WTC11 (cell line): ENCODE measurements at regions not wholly inside any gene's neighbourhood (a gene's known extent, or its start where the extent isn't known, plus 50 kb on each side); places are given as distances from the start of the nearest gene placed in this dataset.

Experiments
- ATAC-seq: fragments of 200-7000 bp; cut with Tn5 transposase; 2 replicates; pipeline ENCODE4 v1.10.0; 2021; ENCODE audit warnings: mild to moderate bottlenecking, moderate library complexity
- CTCF ChIA-PET: fragments of 300-600 bp; sonication (Branson Sonifier 250); formaldehyde crosslinking; loops from one replicate; lab custom pipeline; 2021; ENCODE audit warnings: antibody characterized with exemption; lab: Charles Lee
- POLR2A ChIA-PET: fragments of 350-600 bp; sonication (Branson Sonifier 250); formaldehyde crosslinking; loops from one replicate; lab custom pipeline; 2021; ENCODE audit warnings: antibody characterized with exemption; lab: Charles Lee
- DNase-seq: peaks from one replicate; pipeline ENCODE4 v3.0.0; 2021; ENCODE audit warnings: low spot score
- H3K27ac Mint-ChIP-seq: 2 replicates; pipeline ENCODE4 v1.8.0; 2021; ENCODE audit warnings: mixed read lengths
- H3K27me3 Mint-ChIP-seq: 2 replicates; pipeline ENCODE4 v1.8.0; 2021; ENCODE audit warnings: low read depth, mild to moderate bottlenecking, moderate library complexity, mixed read lengths
- H3K36me3 Mint-ChIP-seq: 2 replicates; pipeline ENCODE4 v1.8.0; 2021; ENCODE audit warnings: mixed read lengths
- H3K4me1 Mint-ChIP-seq: 2 replicates; pipeline ENCODE4 v1.8.0; 2022; ENCODE audit warnings: mixed read lengths
- H3K4me3 Mint-ChIP-seq: 2 replicates; pipeline ENCODE4 v1.8.0; 2021; ENCODE audit warnings: mild to moderate bottlenecking, moderate library complexity, mixed read lengths
- H3K9me3 Mint-ChIP-seq: 2 replicates; pipeline ENCODE4 v1.8.0; 2021; ENCODE audit warnings: mixed read lengths
- ATF1 ChIP-seq: sonication (generic); formaldehyde crosslinking; IDR thresholded peaks from 2 replicates; pipeline ENCODE4 v1.8.1; 2023; ENCODE audit warnings: mild to moderate bottlenecking, moderate library complexity, missing genetic modification reagents
- ATF3 ChIP-seq: sonication (generic); formaldehyde crosslinking; conservative IDR thresholded peaks from 2 replicates; pipeline ENCODE4 v1.8.1; 2022; ENCODE audit warnings: mild to moderate bottlenecking, missing genetic modification reagents
- ATF6 ChIP-seq: sonication (generic); formaldehyde crosslinking; IDR thresholded peaks from 2 replicates; pipeline ENCODE4 v1.8.1; 2023; ENCODE audit warnings: mild to moderate bottlenecking, missing genetic modification reagents
- E2F1 ChIP-seq: sonication (generic); formaldehyde crosslinking; IDR thresholded peaks from 2 replicates; pipeline ENCODE4 v1.8.0; 2022; ENCODE audit warnings: mild to moderate bottlenecking, missing genetic modification reagents
- FOXP1 ChIP-seq: sonication (generic); formaldehyde crosslinking; IDR thresholded peaks from 2 replicates; pipeline ENCODE4 v1.8.0; 2022; ENCODE audit warnings: missing genetic modification reagents, mild to moderate bottlenecking, moderate library complexity, borderline replicate concordance
- GRHL2 ChIP-seq: fragments of 250-450 bp; sonication (Bioruptor Pico); IDR thresholded peaks from 2 replicates; pipeline ENCODE4 v1.8.0; 2022; ENCODE audit warnings: mild to moderate bottlenecking, moderate library complexity; ENCODE audit not compliant: insufficient replicate concordance, severe bottlenecking
- HMGXB4 ChIP-seq: sonication (generic); formaldehyde crosslinking; IDR thresholded peaks from 2 replicates; pipeline ENCODE4 v1.8.1; 2023; ENCODE audit warnings: mild to moderate bottlenecking, moderate library complexity, missing genetic modification reagents
- KAT7 ChIP-seq: sonication (generic); formaldehyde crosslinking; IDR thresholded peaks from 2 replicates; pipeline ENCODE4 v1.8.1; 2023; ENCODE audit warnings: missing genetic modification reagents, mild to moderate bottlenecking, borderline replicate concordance
- NFYB ChIP-seq: sonication (generic); formaldehyde crosslinking; conservative IDR thresholded peaks from 2 replicates; pipeline ENCODE4 v1.8.0; 2022; ENCODE audit warnings: low read depth, missing genetic modification reagents
- NR1H2 ChIP-seq: sonication (generic); formaldehyde crosslinking; IDR thresholded peaks from 2 replicates; pipeline ENCODE4 v1.9.0; 2021; ENCODE audit warnings: mild to moderate bottlenecking, moderate library complexity, missing genetic modification reagents
- PRDM15 ChIP-seq: sonication (generic); formaldehyde crosslinking; IDR thresholded peaks from 2 replicates; pipeline ENCODE4 v1.8.0; 2022; ENCODE audit warnings: missing genetic modification reagents
- RELA ChIP-seq: sonication (generic); formaldehyde crosslinking; IDR thresholded peaks from 2 replicates; pipeline ENCODE4 v1.8.1; 2022; ENCODE audit warnings: missing genetic modification reagents, mild to moderate bottlenecking, borderline replicate concordance
- SMAD3 ChIP-seq: sonication (generic); formaldehyde crosslinking; IDR thresholded peaks from 2 replicates; pipeline ENCODE4 v1.8.0; 2022; ENCODE audit warnings: missing genetic modification reagents, mild to moderate bottlenecking, borderline replicate concordance
- SMAD4 ChIP-seq: sonication (generic); formaldehyde crosslinking; IDR thresholded peaks from 2 replicates; pipeline ENCODE4 v1.8.0; 2022; ENCODE audit warnings: mild to moderate bottlenecking, missing genetic modification reagents
- SOX15 ChIP-seq: fragments of 250-450 bp; sonication (Bioruptor Pico); IDR thresholded peaks from 2 replicates; pipeline ENCODE4 v1.9.0; 2021; ENCODE audit warnings: mild to moderate bottlenecking
- TP53 ChIP-seq: sonication (generic); formaldehyde crosslinking; IDR thresholded peaks from 2 replicates; pipeline ENCODE4 v1.8.1; 2023; ENCODE audit warnings: mild to moderate bottlenecking, missing genetic modification reagents
- ZNF281 ChIP-seq: sonication (generic); formaldehyde crosslinking; IDR thresholded peaks from 2 replicates; pipeline ENCODE4 v1.8.0; 2023; ENCODE audit warnings: mild to moderate bottlenecking, missing genetic modification reagents
- ZNF425 ChIP-seq: fragments of 250-450 bp; sonication (Bioruptor Pico); conservative IDR thresholded peaks from 2 replicates; pipeline ENCODE4 v1.9.0; 2021; ENCODE audit warnings: mild to moderate bottlenecking

GRCh38 chr4:62455871-62456270 lies 1255.7 kb downstream of the ADGRL3 start:
- Mint-ChIP-seq H3K36me3 (no peaks in the 10 kb centered on the region), H3K27ac (no peak overlapping the region), H3K9me3 (no peaks in the 10 kb centered on the region; the same call in 1 of the 2 replicates), H3K4me1 (peaks cover 7% of the 10 kb centered on the region), H3K27me3 (no peaks in the 10 kb centered on the region), H3K4me3 (no peak overlapping the region)
- DNase-seq (no peak), ATAC-seq (no peak)
- POLR2A ChIA-PET: no interaction called here
- CTCF ChIA-PET: no interaction called here
- TF ChIP-seq ATF3 (no peak), SMAD3 (CRISPR knock-in tag) (no peak), ZNF281 (CRISPR knock-in tag) (no peak)

- ATAC-seq (no peak), DNase-seq (no peak)
- no peaks in the 10 kb centered on the region for H3K27me3 Mint-ChIP-seq
- H3K4me1 Mint-ChIP-seq: peaks cover 7% of the 10 kb centered on the region
- H3K4me3 Mint-ChIP-seq: no peak overlapping the region
- CTCF ChIA-PET: no interaction called here
- H3K36me3 Mint-ChIP-seq: no peaks in the 10 kb centered on the region
- H3K27ac Mint-ChIP-seq: no peak overlapping the region
- POLR2A ChIA-PET: no interaction called here
- no peaks in the 10 kb centered on the region for H3K9me3 Mint-ChIP-seq
- TF ChIP-seq ATF6 (no peak), FOXP1 (CRISPR knock-in tag) (no peak), ZNF425 (CRISPR knock-in tag) (no peak), PRDM15 (CRISPR knock-in tag) (no peak), NR1H2 (CRISPR knock-in tag) (no peak), GRHL2 (CRISPR knock-in tag) (no peak), SMAD4 (no peak), RELA (no peak), TP53 (CRISPR knock-in tag) (no peak), ZNF281 (CRISPR knock-in tag) (no peak), NFYB (no peak), KAT7 (CRISPR knock-in tag) (no peak), SOX15 (CRISPR knock-in tag) (no peak), HMGXB4 (CRISPR knock-in tag) (no peak), E2F1 (CRISPR knock-in tag) (no peak), ATF1 (CRISPR knock-in tag) (no peak)
These were observed 1254.4 kb downstream of the ADGRL3 start for GRCh38 chr4:62454535-62454934.
